Hematopoietic multipotent progenitor cell treated with erythropoietin and hydrocortisone succinate and interleukin-3 and kit ligand, for 15 days (in vitro differentiated cells): ENCODE measurements at regions not wholly inside any gene's neighbourhood (a gene's known extent, or its start where the extent isn't known, plus 50 kb on each side); places are given as distances from the start of the nearest gene placed in this dataset.
"Not testable (repeated sequence)": the region's sequence is repeated elsewhere in the genome, so short reads cannot be mapped to it uniquely, and the experiment has no call there.

ENCODE experiments used
- DNase-seq: peaks from one replicate; pipeline ENCODE4 v3.0.0-alpha.2; 2015; ENCODE audit warnings: low spot score

GRCh38 chr10:53331460-53331859 lies 558.9 kb upstream of the MBL2 start:
- DNase-seq, result no peak

- not testable (repeated sequence) for DNase-seq
Measured at GRCh38 chr10:53326401-53327305, 554.1 kb upstream of the MBL2 start.

GRCh38 chr10:53325066-53325465 lies 552.5 kb upstream of the MBL2 start:
- no peak for DNase-seq

- DNase-seq, result no peak
Measured at GRCh38 chr10:53315709-53316108, 543.1 kb upstream of the MBL2 start.

GRCh38 chr10:53314876-53315275 lies 542.3 kb upstream of the MBL2 start:
- no peak for DNase-seq

GRCh38 chr10:53298443-53298842 lies 525.9 kb upstream of the MBL2 start:
- DNase-seq, result no peak

- DNase-seq, result no peak
Measured at GRCh38 chr10:53284615-53285182, 512.1 kb upstream of the MBL2 start.

- DNase-seq, result no peak
Measured at GRCh38 chr10:53276797-53277196, 504.2 kb upstream of the MBL2 start.

- DNase-seq, result no peak
Measured at GRCh38 chr10:53269482-53269881, 496.9 kb upstream of the MBL2 start.

GRCh38 chr10:53260213-53260612 lies 487.6 kb upstream of the MBL2 start:
- DNase-seq, result no peak

GRCh38 chr10:53256623-53257022 lies 484.0 kb upstream of the MBL2 start:
- no peak for DNase-seq

- DNase-seq, result no peak
Measured at GRCh38 chr10:53255661-53256205, 483.1 kb upstream of the MBL2 start.

GRCh38 chr10:53253221-53253620 lies 480.6 kb upstream of the MBL2 start:
- no peak for DNase-seq

GRCh38 chr10:53239873-53240272 lies 467.3 kb upstream of the MBL2 start:
- DNase-seq, result no peak

- no peak for DNase-seq
Measured at GRCh38 chr10:53236941-53237340, 464.4 kb upstream of the MBL2 start.

- DNase-seq, result no peak
Measured at GRCh38 chr10:53233749-53234148, 461.2 kb upstream of the MBL2 start.

- DNase-seq, result no peak
Measured at GRCh38 chr10:53230651-53231050, 458.1 kb upstream of the MBL2 start.

GRCh38 chr10:53223851-53224250 lies 451.3 kb upstream of the MBL2 start:
- no peak for DNase-seq

GRCh38 chr10:53222806-53223205 lies 450.2 kb upstream of the MBL2 start:
- no peak for DNase-seq

GRCh38 chr10:53209944-53210611 lies 437.5 kb upstream of the MBL2 start:
- no peak for DNase-seq

- no peak for DNase-seq
Measured at GRCh38 chr10:53183733-53184132, 411.1 kb upstream of the MBL2 start.

GRCh38 chr10:53177468-53177867 lies 404.9 kb upstream of the MBL2 start:
- DNase-seq, result no peak

- no peak for DNase-seq
Measured at GRCh38 chr10:53166325-53166724, 393.7 kb upstream of the MBL2 start.
